Fibroblast of villous mesenchyme (primary cell): ENCODE measurements at regions not wholly inside any gene's neighbourhood (a gene's known extent, or its start where the extent isn't known, plus 50 kb on each side); places are given as distances from the start of the nearest gene placed in this dataset.
"Not testable (repeated sequence)": the region's sequence is repeated elsewhere in the genome, so short reads cannot be mapped to it uniquely, and the experiment has no call there.

Source experiments
- DNase-seq: peaks from one replicate; pipeline ENCODE4 v3.0.0-alpha.2; 2010; ENCODE audit warnings: low read depth
- H3K4me3 ChIP-seq: 2 replicates; pipeline ENCODE4 v1.5.1; 2011; ENCODE audit warnings: low read depth, mild to moderate bottlenecking, low read length
- TF ChIP-seq, protein P1 (sequence below): IDR thresholded peaks from 2 replicates; pipeline ENCODE4 v1.5.1; 2012; ENCODE audit warnings: low read depth, mild to moderate bottlenecking, low read length; ENCODE audit not compliant: insufficient read depth

DNA sequence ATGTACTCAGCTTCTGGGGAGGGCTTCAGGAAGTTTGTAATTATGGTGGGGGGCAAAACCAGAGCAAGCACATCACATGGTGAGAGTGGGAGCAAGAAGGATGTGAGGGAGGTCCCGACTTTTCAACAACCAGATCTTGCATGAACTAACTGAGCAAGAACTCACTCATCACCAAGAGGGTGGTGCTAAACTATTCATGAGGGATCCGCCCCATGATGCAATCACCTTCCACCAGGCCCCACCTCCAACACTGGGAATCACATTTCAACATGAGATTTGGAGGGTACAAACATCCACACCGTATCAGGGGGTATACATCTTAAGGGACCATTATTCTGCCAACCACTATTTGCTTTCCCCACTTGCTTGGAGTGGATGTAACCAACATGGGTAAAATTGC is 209.6 kb upstream of the HNRNPA3 start:
- H3K4me3 ChIP-seq, result no peak overlapping the region
- DNase-seq, result no peak
- TF ChIP-seq, protein P1, sequence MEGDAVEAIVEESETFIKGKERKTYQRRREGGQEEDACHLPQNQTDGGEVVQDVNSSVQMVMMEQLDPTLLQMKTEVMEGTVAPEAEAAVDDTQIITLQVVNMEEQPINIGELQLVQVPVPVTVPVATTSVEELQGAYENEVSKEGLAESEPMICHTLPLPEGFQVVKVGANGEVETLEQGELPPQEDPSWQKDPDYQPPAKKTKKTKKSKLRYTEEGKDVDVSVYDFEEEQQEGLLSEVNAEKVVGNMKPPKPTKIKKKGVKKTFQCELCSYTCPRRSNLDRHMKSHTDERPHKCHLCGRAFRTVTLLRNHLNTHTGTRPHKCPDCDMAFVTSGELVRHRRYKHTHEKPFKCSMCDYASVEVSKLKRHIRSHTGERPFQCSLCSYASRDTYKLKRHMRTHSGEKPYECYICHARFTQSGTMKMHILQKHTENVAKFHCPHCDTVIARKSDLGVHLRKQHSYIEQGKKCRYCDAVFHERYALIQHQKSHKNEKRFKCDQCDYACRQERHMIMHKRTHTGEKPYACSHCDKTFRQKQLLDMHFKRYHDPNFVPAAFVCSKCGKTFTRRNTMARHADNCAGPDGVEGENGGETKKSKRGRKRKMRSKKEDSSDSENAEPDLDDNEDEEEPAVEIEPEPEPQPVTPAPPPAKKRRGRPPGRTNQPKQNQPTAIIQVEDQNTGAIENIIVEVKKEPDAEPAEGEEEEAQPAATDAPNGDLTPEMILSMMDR, result no peak

DNA sequence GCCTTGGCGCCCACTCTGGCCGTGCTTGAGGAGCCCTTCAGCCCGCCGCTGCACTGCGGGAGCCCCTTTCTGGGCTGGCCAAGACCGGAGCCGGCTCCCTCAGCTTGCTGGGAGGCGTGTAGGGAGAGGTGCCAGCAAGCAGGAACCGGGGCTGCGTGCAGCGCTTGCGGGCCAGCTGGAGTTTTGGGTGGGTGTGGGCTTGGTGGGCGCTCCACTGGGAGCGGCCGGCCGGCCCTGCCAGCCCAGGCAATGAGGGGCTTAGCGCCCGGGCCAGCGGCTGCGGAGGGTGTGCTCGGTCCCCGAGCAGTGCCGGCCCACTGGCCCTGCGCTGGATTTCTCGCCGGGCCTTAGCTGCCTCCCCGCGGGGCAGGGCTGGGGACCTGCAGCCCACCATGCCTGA is 204.9 kb upstream of the HNRNPA3 start:
- DNase-seq, H3K4me3 ChIP-seq: not testable (repeated sequence)

DNA sequence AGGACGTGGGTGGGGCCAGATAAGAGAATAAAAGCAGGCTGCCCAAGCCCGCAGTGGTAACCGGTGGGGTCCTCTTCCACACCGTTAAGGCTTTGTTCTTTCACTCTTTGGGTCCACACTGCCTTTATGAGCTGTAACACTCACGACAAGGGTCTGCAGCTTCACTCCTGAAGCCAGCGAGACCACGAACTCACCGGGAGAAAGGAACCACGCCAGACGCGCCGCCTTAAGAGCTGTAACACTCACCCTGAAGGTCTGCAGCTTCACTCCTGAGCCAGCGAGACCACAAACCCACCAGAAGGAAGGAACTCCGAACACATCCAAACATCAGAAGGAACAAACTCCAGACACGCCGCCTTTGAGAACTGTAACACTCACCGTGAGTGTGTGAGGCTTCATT is 203.9 kb upstream of the HNRNPA3 start:
- not testable (repeated sequence) for DNase-seq, H3K4me3 ChIP-seq

DNA sequence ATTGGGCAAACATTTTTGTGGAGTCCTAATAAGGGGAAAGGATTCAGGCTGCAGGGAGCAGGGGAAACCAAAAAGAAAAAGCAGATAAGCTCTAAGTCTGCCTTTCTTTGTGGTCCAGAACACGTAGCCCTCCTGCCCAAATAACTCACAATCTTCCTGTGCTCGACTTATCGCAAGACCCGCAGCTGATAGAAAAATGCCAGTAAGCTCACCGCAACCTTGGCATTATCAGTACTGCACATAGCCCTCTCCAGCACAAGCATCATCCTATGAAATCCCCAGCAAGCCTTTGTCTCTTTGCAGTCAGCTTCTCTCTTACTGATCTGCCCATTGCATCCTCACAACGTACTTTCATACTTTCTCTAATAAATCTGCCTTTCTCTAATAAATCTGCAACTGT is 202.4 kb upstream of the HNRNPA3 start:
- no peak overlapping the region for H3K4me3 ChIP-seq
- no peak for DNase-seq
- TF ChIP-seq, protein P1, result no peak

DNA sequence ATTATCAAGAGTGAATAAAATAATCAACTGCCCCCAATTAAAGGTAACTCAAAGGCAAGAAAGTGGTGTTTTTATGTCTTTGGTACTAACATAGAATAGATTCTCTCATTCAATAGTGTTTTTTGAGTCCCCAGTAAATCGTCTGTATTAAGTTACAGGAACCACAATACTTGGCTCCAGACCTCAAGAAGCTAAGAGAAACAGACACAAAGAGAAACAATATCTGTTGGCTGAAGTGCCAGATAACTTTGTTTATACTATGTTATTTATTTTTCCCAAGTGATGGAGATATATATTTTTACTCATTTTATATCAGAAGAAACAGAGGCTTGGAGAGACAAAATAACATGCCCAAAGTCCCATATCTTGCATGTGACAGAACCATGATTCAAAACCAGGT is 201.7 kb upstream of the HNRNPA3 start:
- TF ChIP-seq, protein P1, result no peak
- no peak overlapping the region for H3K4me3 ChIP-seq
- no peak for DNase-seq

DNA sequence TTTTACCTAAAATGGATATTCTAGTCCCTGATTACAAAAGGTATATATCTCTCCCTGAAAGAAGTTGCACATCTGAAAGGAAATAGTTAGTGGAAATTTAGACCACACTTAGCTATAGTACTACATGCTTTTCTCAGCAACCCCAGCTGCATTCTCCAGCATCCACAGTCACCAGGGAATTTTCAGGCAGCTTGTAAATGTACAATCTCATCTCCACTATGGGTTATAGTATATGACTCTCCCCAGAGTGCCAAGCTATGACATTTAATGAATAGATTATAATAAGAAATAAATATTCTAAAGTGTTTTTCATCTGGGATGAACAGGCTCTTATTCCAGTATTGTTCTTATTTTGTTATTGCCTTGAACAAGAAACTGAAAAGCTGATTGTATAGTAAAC is 197.6 kb upstream of the HNRNPA3 start:
- no peak for DNase-seq
- TF ChIP-seq, protein P1, result no peak

DNA sequence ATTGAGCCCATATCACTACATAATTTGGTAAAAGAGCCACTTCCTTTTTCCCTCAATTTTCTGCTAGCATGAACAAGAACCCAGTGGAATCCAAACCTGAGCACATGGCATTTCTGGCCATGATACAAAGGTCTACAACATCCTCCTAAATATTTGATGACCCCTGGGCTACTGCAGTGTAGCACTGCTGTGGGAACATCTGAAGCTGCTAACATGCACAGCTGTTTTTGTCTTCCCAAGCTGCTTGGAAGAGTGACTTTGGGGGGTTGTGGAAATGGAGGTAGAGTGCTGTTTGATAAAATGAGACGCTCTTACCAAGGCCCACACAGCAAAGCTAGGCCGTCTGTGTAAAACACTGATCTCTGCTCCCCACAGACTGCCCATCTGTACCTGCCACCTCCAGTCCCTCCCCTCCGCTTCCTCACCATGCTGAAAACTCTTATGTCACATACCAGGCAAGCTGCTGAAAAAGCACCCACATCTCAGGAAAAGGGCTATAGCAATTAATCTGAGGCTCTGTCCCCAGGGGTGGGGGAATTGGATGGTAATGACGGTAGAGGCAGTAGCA is 197.2 kb upstream of the HNRNPA3 start:
- H3K4me3 ChIP-seq, result no peak overlapping the region
- no peak for DNase-seq
- TF ChIP-seq, protein P1, result no peak

More for the DNA sequence above, 197.6 kb upstream of the HNRNPA3 start:
- H3K4me3 ChIP-seq, result no peak overlapping the region

DNA sequence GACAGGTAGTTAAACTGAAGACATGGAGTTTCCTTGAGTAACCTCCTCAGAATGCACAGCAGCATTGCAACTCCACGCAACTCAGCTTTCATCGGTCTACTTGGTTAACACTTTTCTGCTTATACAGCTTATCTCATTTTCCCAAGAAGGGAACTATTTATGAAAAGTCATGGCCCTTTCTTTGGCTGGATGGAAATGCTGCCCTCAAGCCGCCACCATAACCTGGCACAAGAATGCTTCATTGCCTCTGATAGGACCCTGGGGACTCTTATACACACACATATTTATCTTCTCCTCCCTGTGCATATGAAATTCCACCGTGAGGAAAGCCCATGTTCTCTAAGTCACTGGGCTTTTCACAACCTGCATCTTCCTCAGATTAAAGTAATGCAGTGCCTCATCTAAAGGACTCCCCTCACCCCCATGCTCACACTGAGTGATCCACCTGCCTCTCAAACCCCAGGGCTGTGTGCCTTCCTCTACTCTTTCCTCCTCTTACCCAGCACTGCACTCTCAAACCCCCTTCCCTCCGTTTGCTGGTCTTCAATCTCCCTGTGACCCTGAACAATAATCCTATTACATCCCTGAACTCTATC is 192.0 kb upstream of the HNRNPA3 start:
- TF ChIP-seq, protein P1, result no peak
- no peak overlapping the region for H3K4me3 ChIP-seq
- no peak for DNase-seq
